SK-N-SH treated with all-trans-retinoic acid at 6 μM for 48 hours (cell line): ENCODE measurements at regions not wholly inside any gene's neighbourhood (a gene's known extent, or its start where the extent isn't known, plus 50 kb on each side); places are given as distances from the start of the nearest gene placed in this dataset.

ENCODE experiments used
- ARNTL ChIP-seq: fragments of 450-650 bp; formaldehyde crosslinking; IDR thresholded peaks from 2 replicates; pipeline ENCODE4 v1.5.0; 2020; ENCODE audit warnings: low read depth, mild to moderate bottlenecking, moderate library complexity, borderline replicate concordance
- CREB5 ChIP-seq: fragments of 250-450 bp; sonication (Bioruptor Pico); IDR thresholded peaks from 2 replicates; pipeline ENCODE4 v1.5.1; 2020; ENCODE audit warnings: low read depth, mild to moderate bottlenecking, moderate library complexity
- CSRNP3 ChIP-seq: fragments of 250-450 bp; sonication (Bioruptor Pico); IDR thresholded peaks from 2 replicates; pipeline ENCODE4 v1.5.1; 2021; ENCODE audit warnings: mild to moderate bottlenecking, moderate library complexity
- ESRRG ChIP-seq: fragments of 250-450 bp; sonication (Bioruptor Pico); IDR thresholded peaks from 2 replicates; pipeline ENCODE4 v1.6.1; 2021; ENCODE audit warnings: mild to moderate bottlenecking
- GLIS3 ChIP-seq: fragments of 250-450 bp; sonication (Bioruptor Pico); IDR thresholded peaks from 2 replicates; pipeline ENCODE4 v1.5.0; 2020; ENCODE audit warnings: mild to moderate bottlenecking, moderate library complexity
- ISL1 ChIP-seq: fragments of 250-450 bp; sonication (Bioruptor Pico); IDR thresholded peaks from 2 replicates; pipeline ENCODE4 v2.1.2; 2022; ENCODE audit warnings: mild to moderate bottlenecking, moderate library complexity
- OSR1 ChIP-seq: fragments of 250-450 bp; sonication (Bioruptor Pico); IDR thresholded peaks from 2 replicates; pipeline ENCODE4 v1.8.0; 2022; ENCODE audit warnings: moderate library complexity, mild to moderate bottlenecking, inconsistent platforms
- PATZ1 ChIP-seq: fragments of 250-450 bp; sonication (Bioruptor Pico); IDR thresholded peaks from 2 replicates; pipeline ENCODE4 v1.8.0; 2020; ENCODE audit warnings: mild to moderate bottlenecking, moderate library complexity, borderline replicate concordance
- TCF4 ChIP-seq: fragments of 250-450 bp; sonication (Bioruptor Pico); IDR thresholded peaks from 2 replicates; pipeline ENCODE4 v1.8.0; 2021; ENCODE audit warnings: mild to moderate bottlenecking, moderate library complexity, borderline replicate concordance
- ZFP30 ChIP-seq: fragments of 450-650 bp; formaldehyde crosslinking; IDR thresholded peaks from 2 replicates; pipeline ENCODE4 v1.5.0; 2022; ENCODE audit warnings: mild to moderate bottlenecking, moderate library complexity
- ZNF565 ChIP-seq: fragments of 450-650 bp; formaldehyde crosslinking; conservative IDR thresholded peaks from 2 replicates; pipeline ENCODE4 v1.5.0; 2020; ENCODE audit warnings: low read depth, mild to moderate bottlenecking, moderate library complexity
- ZNF70 ChIP-seq: fragments of 450-650 bp; formaldehyde crosslinking; IDR thresholded peaks from 2 replicates; pipeline ENCODE4 v1.5.0; 2020; ENCODE audit warnings: mild to moderate bottlenecking, moderate library complexity
- ZNF8 ChIP-seq: fragments of 450-650 bp; formaldehyde crosslinking; IDR thresholded peaks from 2 replicates; pipeline ENCODE4 v1.5.0; 2020; ENCODE audit warnings: mild to moderate bottlenecking, moderate library complexity

GRCh38 chr4:188372058-188372457, 232.8 kb downstream of the TRIML1 start:
- TF ChIP-seq ZNF565 (no peak), ARNTL (no peak), ISL1 (CRISPR knock-in tag) (no peak), GLIS3 (no peak), ZNF70 (CRISPR knock-in tag) (no peak), CSRNP3 (no peak), PATZ1 (CRISPR knock-in tag) (no peak), ZFP30 (CRISPR knock-in tag) (no peak), ESRRG (CRISPR knock-in tag) (no peak), OSR1 (CRISPR knock-in tag) (no peak), CREB5 (CRISPR knock-in tag) (no peak), TCF4 (CRISPR knock-in tag) (no peak), ZNF8 (no peak)
